Activated T-cell treated with anti-CD3 and anti-CD28 coated beads for 1 hour (primary cell): ENCODE measurements at regions not wholly inside any gene's neighbourhood (a gene's known extent, or its start where the extent isn't known, plus 50 kb on each side); places are given as distances from the start of the nearest gene placed in this dataset.

Experiments used
- DNase-seq: peaks from one replicate; pipeline ENCODE4 v3.0.0-alpha.2; 2020; ENCODE audit warnings: low read depth

DNA sequence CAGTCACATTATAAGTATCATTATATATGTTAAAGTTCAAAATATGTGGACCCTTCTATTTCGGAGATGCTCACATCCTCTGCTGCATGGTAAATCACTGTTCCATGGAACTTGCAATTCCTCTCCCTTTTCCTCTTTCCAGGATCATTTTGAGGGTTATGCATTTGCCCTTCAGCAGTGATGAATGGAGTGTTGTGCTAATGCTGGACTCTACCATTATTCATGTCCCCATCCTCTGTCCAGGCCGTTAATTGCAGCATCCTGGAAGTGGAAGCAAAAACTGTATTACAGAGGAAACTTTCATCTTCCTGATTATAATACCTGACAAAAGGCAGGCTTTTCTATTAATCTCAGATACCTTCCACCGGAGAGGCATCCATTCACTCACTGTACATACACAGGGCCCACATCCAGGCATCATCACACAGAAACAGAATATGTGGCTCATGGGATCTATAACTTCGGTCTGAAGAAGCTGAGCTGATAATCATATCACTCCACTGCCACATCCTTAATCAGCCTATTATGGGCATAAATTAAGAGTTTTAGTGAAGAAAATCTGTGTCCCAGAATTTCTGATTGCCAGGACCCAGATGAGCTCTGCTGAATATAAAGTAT is 65.0 kb upstream of the ACO1 start:
- no peak for DNase-seq

DNA sequence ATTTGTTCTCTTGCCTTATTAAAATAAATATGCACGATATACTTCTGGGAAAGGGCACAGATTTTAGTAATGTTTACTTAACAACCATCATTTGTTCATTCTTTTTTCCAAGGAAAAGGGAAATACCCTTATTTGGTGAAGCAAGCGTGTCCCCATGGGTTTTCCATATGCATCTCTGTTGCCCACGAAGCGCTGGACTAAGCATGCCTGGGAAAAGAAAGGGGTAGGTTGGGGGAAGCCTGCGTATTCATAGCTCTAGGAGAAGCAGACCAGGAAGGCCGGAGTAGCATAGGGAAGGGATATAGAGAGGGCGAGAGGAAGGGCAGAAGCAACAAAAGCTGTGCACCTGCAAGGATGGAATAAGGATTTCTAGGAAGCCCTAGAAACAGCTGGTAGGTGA is 61.8 kb upstream of the ACO1 start:
- no peak for DNase-seq

DNA sequence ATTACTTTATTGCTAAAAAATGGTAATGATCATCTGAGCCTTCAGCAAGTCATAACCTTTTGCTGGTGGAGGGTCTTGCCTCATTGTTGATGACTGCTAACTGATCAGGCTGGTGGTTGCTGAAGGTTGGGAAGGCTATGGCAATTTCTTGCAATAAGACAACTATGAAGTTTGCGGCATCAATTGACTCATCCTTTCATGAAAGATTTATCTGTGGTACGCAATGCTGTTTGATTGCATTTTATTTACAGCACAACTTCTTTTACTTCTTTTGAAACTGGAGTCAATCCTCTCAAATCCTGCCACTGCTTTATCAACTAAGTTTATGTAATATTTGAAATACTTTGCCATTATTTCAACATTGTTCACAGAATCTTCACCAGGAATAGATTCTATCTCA is 58.3 kb upstream of the ACO1 start:
- DNase-seq: no peak

DNA sequence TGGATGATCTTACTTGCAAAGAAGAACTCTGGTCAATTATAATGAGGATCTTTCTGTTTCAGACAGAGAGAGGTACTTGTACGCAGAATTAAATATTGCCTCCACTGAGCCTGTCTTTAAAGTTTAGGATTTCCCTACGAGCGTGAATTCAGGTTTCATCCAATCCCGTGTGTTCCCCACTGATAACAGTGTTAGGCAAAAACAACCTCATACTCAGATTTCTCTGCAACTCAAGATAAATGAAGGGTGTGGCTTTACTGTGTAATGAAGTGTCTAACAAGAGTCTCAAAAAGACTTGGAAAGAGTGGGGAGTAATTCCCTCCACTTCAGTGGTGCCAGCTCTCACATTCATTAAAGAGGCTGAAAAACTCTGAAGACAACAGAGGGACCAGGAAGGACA is 53.2 kb upstream of the ACO1 start:
- DNase-seq: no peak

DNA sequence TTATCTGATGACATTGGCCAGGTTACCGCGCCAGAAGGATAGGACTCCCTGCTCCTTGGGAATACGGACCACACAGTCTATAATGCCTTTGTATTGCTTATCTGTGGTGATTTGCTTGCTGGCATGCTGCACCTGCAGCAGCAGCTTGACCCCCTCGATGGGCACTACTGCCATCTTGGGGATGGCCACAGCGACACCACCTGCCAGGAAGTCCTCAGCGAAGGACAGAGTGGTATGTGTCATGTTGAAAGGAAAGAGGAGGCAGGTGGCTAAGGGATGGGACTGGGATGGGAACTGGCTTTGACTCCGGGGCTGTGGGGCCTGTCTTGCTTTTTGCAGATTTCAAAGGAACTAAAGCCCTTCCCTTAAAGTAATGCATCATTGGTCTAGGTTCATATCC is 50.3 kb upstream of the ACO1 start:
- no peak for DNase-seq
